Superior temporal gyrus (tissue), 1 donor: ENCODE measurements at regions not wholly inside any gene's neighbourhood (a gene's known extent, or its start where the extent isn't known, plus 50 kb on each side); places are given as distances from the start of the nearest gene placed in this dataset.
"Not testable (repeated sequence)": the region's sequence is repeated elsewhere in the genome, so short reads cannot be mapped to it uniquely, and the experiment has no call there.

Experiments used
- DNase-seq: peaks from one replicate; pipeline ENCODE4 v3.0.0-alpha.2; 2016; ENCODE audit errors: extremely low spot score

DNA sequence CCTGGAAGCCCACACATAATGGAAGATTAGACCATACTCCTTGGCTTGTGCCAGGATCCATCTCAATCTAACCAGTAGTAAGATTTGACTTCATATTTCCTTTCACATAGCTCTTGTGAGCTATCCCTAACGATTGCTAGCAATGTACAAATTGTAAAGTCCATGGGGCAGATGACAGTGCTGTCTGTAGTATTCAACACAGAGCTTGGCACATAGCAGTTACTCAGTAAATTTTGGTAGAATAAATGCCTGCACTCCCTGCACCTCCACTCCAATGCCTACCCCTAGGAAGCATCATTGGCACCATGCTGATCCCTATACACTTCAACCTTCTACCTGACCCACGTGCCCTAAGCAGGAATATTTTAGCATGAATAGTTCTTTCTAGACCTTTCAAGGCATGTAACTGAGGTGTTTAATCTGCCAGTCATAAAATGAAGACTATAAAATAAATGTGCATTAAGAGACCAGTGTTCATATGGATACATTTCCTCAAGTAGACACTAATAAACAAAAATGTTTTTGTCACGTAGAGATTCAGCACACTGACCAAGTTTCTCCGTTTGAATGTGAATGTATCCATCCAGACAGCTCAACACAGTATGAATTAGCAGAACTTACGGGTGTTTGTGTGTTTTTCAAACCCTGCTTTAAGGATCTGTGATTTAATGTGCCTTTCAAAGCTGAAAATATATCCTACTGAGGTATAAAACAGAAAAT is 98.8 kb downstream of the BMP4 start:
- no peak for DNase-seq

DNA sequence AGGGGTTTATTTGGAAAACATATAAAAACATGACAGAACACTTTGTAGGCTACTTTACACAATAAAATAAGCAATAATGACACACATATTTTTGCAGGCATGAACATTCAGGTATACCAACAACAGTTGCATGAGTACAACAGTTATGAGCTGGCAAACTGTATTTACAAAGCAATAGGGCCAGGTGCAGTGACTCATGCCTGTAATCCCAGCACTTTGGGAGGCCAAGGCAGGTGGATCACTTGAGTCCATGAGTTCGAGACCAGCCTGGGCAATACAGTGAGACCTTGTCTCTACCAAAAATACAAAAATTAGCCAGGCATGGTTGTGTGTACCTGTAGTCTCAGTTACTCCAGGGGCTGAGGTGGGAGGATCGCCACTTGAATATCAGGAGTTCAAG is 101.1 kb downstream of the BMP4 start:
- DNase-seq: no peak

DNA sequence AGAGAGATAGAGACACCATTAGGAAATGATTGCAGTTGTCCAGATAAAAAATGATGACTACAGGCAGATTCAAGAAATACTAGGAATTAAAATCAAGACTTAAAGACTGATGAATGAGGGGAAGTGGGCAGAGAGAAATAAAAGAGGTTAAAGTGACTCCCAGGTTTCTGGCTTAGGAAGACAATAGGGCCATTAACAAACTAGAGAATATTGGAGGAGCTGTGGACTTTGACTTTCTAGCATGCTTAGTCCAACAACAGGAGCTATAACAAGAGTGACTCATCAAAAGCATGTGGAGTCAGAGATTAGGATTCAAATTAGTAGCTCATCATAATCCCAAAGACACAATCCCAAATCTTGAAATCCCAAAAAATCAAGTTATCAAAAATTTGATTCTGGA is 101.5 kb downstream of the BMP4 start:
- DNase-seq: no peak

DNA sequence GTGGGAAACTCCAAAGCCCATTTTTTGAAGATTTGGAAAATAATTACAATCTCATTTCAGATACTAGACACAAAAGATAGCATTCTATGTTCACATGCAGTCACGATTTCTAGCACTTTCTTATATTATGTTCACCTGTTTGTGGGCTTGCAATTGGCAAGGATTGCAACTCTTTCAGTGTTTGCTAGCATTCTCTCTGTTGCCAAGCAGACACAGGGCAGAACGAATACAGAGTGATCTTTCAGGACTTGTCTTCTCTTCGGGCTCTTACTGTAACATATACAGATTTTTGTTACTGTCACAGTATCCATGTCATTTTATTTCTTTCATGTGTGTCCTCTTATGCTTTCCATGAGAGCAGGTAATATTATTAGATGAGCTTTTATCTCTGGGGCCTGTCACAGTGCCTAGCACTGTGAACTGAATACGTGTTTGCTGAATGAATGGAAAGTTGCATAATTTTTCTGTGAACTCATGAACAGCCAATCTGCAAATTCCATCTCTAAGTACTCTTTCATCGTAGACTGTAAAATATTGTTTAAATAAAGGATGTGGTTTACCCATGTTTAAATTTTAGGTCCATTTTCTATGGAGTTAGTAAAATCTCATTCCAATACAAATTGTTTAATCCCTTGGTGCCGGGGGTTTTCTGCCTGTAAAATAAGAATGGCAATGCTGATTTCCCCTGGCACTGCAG is 105.1 kb downstream of the BMP4 start:
- no peak for DNase-seq

DNA sequence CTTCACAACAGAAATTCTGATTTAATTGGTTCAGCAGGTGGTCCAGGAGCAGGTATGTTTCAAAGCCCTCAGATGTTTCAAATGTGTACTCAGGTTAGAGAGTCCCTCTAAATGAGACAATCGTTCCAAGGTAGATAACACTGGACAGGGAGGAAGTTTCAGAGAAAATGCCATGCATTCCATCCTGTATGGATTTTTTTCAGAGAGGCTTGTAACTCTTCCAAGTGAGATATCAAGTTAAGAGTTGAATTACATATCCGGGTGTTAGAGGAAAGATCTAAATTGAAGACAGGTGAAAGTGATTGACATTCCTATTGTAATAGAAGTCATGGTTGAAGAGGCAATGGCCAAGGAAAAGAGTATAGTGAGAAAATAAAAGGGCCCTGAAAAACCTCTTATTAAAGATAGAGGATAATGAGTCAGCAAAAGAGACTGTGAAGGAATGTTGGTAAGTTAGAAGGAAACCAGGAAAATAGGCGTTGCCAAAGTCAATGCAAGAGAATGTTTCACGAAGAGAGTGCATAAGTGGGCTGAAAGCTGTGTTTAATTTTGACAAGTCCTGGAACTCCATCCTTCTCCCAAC is 105.8 kb downstream of the BMP4 start:
- no peak for DNase-seq

DNA sequence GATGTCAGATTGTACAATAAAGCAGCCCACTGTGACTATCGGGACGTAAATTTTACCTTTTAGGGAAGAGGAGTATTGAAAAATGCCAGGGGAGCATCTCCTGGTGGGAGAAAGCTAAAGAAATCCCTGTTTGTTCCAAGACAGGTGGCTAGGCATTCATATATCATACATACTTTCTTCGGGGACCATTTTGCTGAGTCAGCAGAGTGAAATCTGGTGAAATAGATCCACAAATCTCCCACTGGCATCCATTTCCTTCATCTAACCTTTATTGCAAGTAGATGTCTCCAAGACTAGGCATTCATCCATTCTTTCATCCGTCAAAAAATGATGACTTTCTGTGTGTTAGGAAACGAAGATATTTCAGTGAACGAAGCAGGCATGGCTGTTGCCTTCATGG is 107.1 kb downstream of the BMP4 start:
- DNase-seq: no peak

- no peak for DNase-seq
These were observed 107.8 kb downstream of the BMP4 start for GRCh38 chr14:53848854-53849253.

- DNase-seq: no peak
These were observed 108.7 kb downstream of the BMP4 start for GRCh38 chr14:53847881-53848280.

- no peak for DNase-seq
These were observed 109.6 kb downstream of the BMP4 start for GRCh38 chr14:53847057-53847456.

- DNase-seq: no peak
These were observed 110.6 kb downstream of the BMP4 start for GRCh38 chr14:53845813-53846693.

DNA sequence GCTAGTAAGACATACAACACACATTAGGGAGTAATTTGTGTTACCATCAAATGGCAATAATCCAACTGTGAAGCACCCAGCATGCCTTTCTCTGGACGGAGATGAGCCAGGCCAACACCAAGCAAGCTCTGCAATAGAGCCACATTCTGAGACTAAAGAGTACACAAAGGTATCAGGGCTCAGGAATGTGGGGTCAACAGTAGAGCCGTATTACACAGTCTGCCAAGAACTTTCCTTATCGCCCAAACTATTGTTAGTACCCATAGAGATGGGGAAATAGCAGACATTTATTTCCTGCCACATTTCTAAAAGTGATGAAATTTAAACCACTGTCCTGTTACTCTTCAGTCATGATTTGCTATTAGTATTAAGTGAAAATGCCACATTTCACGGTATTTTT is 113.7 kb downstream of the BMP4 start:
- no peak for DNase-seq

DNA sequence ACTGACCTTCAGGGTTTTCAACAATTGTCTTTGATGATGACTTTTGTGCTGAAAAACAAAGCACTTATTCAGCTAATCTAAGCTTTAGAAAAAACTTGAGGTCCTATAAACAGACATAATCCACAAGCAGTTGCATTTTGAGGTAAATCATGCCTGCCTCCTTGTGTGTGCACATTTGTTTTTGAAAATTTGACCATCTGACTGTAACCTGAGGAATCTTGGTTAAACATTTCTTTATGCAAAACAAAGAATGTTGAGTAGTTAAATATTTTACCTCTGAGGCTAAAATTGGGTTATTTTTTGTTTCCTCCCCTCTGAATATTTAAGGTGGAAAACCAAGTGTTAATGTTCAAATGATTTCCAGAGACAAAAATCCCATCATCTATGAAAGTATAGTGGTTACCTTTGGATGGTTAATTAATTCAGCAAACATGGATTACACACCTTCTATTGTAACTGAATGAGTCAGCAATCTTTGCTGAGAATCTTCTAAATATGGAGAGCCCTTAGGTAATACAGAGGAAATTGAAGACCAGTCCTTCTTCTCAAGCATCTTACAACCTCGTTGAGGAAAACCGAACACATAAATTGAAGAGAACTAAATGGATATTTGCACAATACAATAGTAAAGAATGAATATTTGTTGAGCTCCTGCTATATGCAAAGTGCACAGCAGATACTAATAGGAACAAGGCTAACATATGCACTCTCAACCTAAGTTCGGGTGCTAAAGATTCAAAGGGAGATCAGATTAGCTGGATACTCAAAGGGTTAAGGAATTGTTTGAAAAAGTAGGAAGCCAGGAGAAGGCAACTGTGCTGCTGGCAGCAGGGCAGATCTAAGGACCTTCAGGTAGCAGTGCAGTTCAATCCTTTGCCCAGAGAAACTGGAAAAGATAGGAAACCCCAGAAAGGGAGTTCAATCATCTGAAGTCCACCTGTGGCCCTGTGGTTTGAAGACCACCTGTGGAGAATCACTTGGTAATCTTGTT is 115.2 kb downstream of the BMP4 start:
- DNase-seq: no peak

- no peak for DNase-seq
These were observed 116.2 kb downstream of the BMP4 start for GRCh38 chr14:53840444-53840843.

- no peak for DNase-seq
These were observed 118.3 kb downstream of the BMP4 start for GRCh38 chr14:53838374-53838773.

- not testable (repeated sequence) for DNase-seq
These were observed 119.0 kb downstream of the BMP4 start for GRCh38 chr14:53837656-53838055.

- no peak for DNase-seq
These were observed 120.1 kb downstream of the BMP4 start for GRCh38 chr14:53836551-53836950.

- no peak for DNase-seq
These were observed 127.8 kb downstream of the BMP4 start for GRCh38 chr14:53828820-53829219.

- DNase-seq: no peak
These were observed 132.6 kb downstream of the BMP4 start for GRCh38 chr14:53824061-53824460.

DNA sequence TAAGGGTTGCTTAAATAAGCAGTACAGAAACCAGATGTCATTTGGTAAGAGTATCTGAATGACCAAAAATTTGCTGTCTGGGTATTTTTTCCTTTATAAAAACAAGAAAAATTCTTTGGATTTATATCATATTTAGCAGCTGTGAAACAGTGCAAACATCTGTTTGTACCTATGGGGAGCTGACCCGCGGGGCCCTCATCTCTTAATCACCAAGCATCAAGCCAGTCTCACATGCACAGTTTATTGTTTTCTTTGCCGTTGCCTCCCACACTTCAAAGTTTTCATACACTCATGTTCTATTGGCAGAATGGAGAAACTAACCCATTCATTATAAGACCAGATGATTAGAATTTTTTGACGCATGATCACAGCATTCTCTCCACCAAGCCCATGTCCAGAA is 142.2 kb downstream of the BMP4 start:
- DNase-seq: no peak

DNA sequence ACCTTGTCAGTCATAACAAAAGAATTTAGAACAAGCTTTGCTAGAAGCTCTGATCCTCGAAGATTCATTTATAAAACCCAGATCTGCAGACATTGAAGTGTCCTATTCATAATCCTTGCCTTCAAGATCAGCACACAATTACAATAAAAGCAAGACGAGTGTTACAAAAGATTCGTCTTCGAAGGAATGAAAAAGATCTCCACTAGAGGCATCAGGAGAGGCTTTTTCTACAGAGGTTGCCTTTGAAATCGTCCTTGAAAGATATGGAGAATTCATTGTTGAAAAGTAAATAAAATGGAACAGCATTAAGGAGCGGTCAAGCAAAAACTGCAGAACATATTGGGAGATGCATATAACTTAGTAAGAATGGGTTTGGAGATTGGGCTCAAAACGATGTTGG is 146.4 kb downstream of the BMP4 start:
- no peak for DNase-seq

- no peak for DNase-seq
These were observed 148.6 kb downstream of the BMP4 start for GRCh38 chr14:53808042-53808441.
